HepG2 (cell line): ENCODE measurements at regions not wholly inside any gene's neighbourhood (a gene's known extent, or its start where the extent isn't known, plus 50 kb on each side); places are given as distances from the start of the nearest gene placed in this dataset.

ENCODE experiments used
- ATAC-seq: fragments of 200-7000 bp; cut with Tn5 transposase; 3 replicates; pipeline ENCODE4 v1.9.1; 2020; ENCODE audit warnings: mild to moderate bottlenecking, moderate library complexity
- BruUV-seq: library from RNA; stranded (reverse); fragments of 400-500 nt; replicated peaks from 2 replicates; lab custom pipeline; 2021; lab: Mats Ljungman, UMichigan
- CTCF ChIA-PET: fragments of 300-600 bp; formaldehyde crosslinking; extraction: SDS; loops from one replicate; lab custom pipeline; 2021; ENCODE audit warnings: low total read pairs, inconsistent platforms, low intra/inter-chr PET ratio; lab: Yijun Ruan, JAX
- POLR2A ChIA-PET: fragments of 350-600 bp; sonication (Branson Sonifier 250); formaldehyde crosslinking; loops from one replicate; lab custom pipeline; 2020; ENCODE audit warnings: antibody characterized with exemption, inconsistent platforms; lab: Yijun Ruan, JAX
- DNase-seq: peaks from one replicate; pipeline ENCODE4 v3.0.0-alpha.2; 2015; ENCODE audit warnings: low spot score
- FAIRE-seq: peaks from 3 replicates; lab custom pipeline; 2011; peaks lifted over from hg19 to GRCh38; lab: Jason Lieb, UNC
- H2AFZ ChIP-seq: one replicate; pipeline ENCODE4 v1.6.1; 2011; ENCODE audit warnings: low read length, inconsistent platforms
- H3K27ac ChIP-seq: fragments of 300-600 bp; 3 replicates; pipeline ENCODE4 v1.8.0; 2011; ENCODE audit warnings: mixed run types, mild to moderate bottlenecking, mixed read lengths, low read length, inconsistent platforms; ENCODE audit not compliant: insufficient read depth; ENCODE audit errors: extremely low read length
- H3K27me3 ChIP-seq, 2 experiments: fragments of 200-600 bp in 1 of 2; 2 replicates in 1 of 2; 3 replicates in 1 of 2; pipeline versions ENCODE4 v1.6.0 to v1.8.0; 2011; ENCODE audit warnings: low read length in 2 of 2, mild to moderate bottlenecking in 2 of 2, moderate library complexity in 2 of 2, inconsistent platforms in 1 of 2; ENCODE audit not compliant: insufficient read depth in 2 of 2, control insufficient read depth in 1 of 2
- H3K36me3 ChIP-seq, 2 experiments: fragments of 200-600 bp in 1 of 2; replicated peaks in 1 of 2; 2 replicates in 1 of 2; 3 replicates in 1 of 2; pipeline versions ENCODE4 v1.5.1 to v1.8.0; 2011; ENCODE audit warnings: low read length in 2 of 2, inconsistent platforms in 1 of 2; ENCODE audit not compliant: insufficient read depth in 2 of 2, control insufficient read depth in 1 of 2
- H3K4me1 ChIP-seq: 2 replicates; pipeline ENCODE4 v1.5.1; 2012; ENCODE audit warnings: low read length, inconsistent platforms; ENCODE audit not compliant: insufficient read depth
- H3K4me2 ChIP-seq: 2 replicates; pipeline ENCODE4 v1.6.0; 2011; ENCODE audit warnings: low read depth, low read length, inconsistent platforms
- H3K4me3 ChIP-seq, 3 experiments: fragments of 200-600 bp in 1 of 3; sonication (generic), shearing (Covaris generic) in 1 of 3; replicated peaks in 1 of 3; 2 replicates each; pipeline ENCODE4 v1.5.1; 2011 to 2016; ENCODE audit warnings: low read length in 3 of 3, inconsistent platforms in 2 of 3, low read depth in 2 of 3, mild to moderate bottlenecking in 2 of 3, control low read depth in 1 of 3, mixed read lengths in 1 of 3; ENCODE audit not compliant: insufficient read depth in 1 of 3
- H3K79me2 ChIP-seq: one replicate; pipeline ENCODE4 v1.6.1; 2011; ENCODE audit warnings: low read length, inconsistent platforms; ENCODE audit not compliant: insufficient read depth
- H3K9ac ChIP-seq: 2 replicates; pipeline ENCODE4 v1.6.0; 2011; ENCODE audit warnings: mild to moderate bottlenecking, low read depth, low read length, inconsistent platforms; ENCODE audit not compliant: insufficient read depth
- H3K9me3 ChIP-seq: 2 replicates; pipeline ENCODE4 v1.5.1; 2012; ENCODE audit warnings: mild to moderate bottlenecking, low read length
- H4K20me1 ChIP-seq: 2 replicates; pipeline ENCODE4 v1.6.0; 2011; ENCODE audit warnings: inconsistent platforms, mild to moderate bottlenecking, low read length, moderate library complexity; ENCODE audit not compliant: insufficient read depth
- ATF7 ChIP-seq, 2 experiments: fragments of 450-650 bp in 1 of 2; sonication (generic) in 1 of 2; formaldehyde crosslinking in 1 of 2; IDR thresholded peaks; 2 replicates each; pipeline versions ENCODE4 v1.4.0 to v1.6.1; 2016 to 2020; ENCODE audit warnings: antibody characterized with exemption in 1 of 2, mild to moderate bottlenecking in 1 of 2, missing genetic modification reagents in 1 of 2
- CREB1 ChIP-seq, 2 experiments: fragments of 450-650 bp in 1 of 2; IDR thresholded peaks; 2 replicates each; pipeline ENCODE4 v1.6.1; 2016 to 2017; ENCODE audit warnings: control low read depth in 1 of 2, mild to moderate bottlenecking in 1 of 2, missing compliant biosample characterization in 1 of 2, missing genetic modification characterization in 1 of 2
- GZF1 ChIP-seq: sonication (generic); formaldehyde crosslinking; IDR thresholded peaks from 2 replicates; pipeline ENCODE4 v1.5.1; 2020; ENCODE audit warnings: mild to moderate bottlenecking, missing genetic modification reagents
- ISX ChIP-seq: sonication (generic); formaldehyde crosslinking; conservative IDR thresholded peaks from 2 replicates; pipeline ENCODE4 v1.5.0; 2020; ENCODE audit warnings: missing genetic modification reagents
- KDM5B ChIP-seq: sonication (generic); formaldehyde crosslinking; IDR thresholded peaks from 2 replicates; pipeline ENCODE4 v1.4.0; 2020; ENCODE audit warnings: missing genetic modification reagents, mild to moderate bottlenecking, borderline replicate concordance
- NFKB2 ChIP-seq: sonication (generic); formaldehyde crosslinking; IDR thresholded peaks from 2 replicates; pipeline ENCODE4 v1.4.0; 2020; ENCODE audit warnings: missing genetic modification reagents, borderline replicate concordance
- ZBTB38 ChIP-seq: sonication (generic); formaldehyde crosslinking; IDR thresholded peaks from 2 replicates; pipeline ENCODE4 v1.5.1; 2020; ENCODE audit warnings: mild to moderate bottlenecking, missing genetic modification reagents
- ZNF225 ChIP-seq: sonication (generic); formaldehyde crosslinking; IDR thresholded peaks from 2 replicates; pipeline ENCODE4 v1.4.0; 2020; ENCODE audit warnings: mild to moderate bottlenecking, missing genetic modification reagents
- in situ Hi-C: cut with HindIII; loops from 2 replicates; pipeline ENCODE4 v1.10.0; 2017; ENCODE audit warnings: low pct_unique_long_range_greater_than_20kb; ENCODE audit not compliant: extremely low pct_ligation_motif_present
- intact Hi-C: fragments of 100-400 bp; cut with micrococcal nuclease; formaldehyde crosslinking; loops from one replicate; pipeline ENCODE4 v1.10.0; 2022; ENCODE audit not compliant: unreplicated experiment
- TF ChIP-seq, protein P1 (sequence below): fragments of 450-650 bp; IDR thresholded peaks from 2 replicates; pipeline ENCODE4 v1.6.1; 2016

- Histone ChIP-seq H3K9me3 (peaks cover 11% of the 10 kb centered on the region; the same call in 1 of the 2 replicates), H4K20me1 (no peaks in the 10 kb centered on the region), H3K4me1 (no peaks in the 10 kb centered on the region), H3K36me3 (no peaks in the 10 kb centered on the region; a peak in 1 of 5 replicates), H3K4me2 (no peak overlapping the region), H3K27ac (no peak overlapping the region), H3K4me3 (no peak overlapping the region), H3K9ac (no peak overlapping the region), H3K27me3 (no peaks in the 10 kb centered on the region), H3K79me2 (no peaks in the 10 kb centered on the region), H2AFZ (no peak overlapping the region)
- ChIA-PET CTCF (no interaction called here), POLR2A (no interaction called here)
- in situ Hi-C loops: no loop called here
- FAIRE-seq (no peak), ATAC-seq (no peak), DNase-seq (no peak)
- no TSS peak for BruUV-seq
- TF ChIP-seq KDM5B (no peak), ISX (no peak), ZNF225 (no peak), NFKB2 (CRISPR knock-in tag) (no peak), CREB1 (IDR thresholded peaks at IDR 0.05) (peak; percentile 33; the same call in 1 of the 2 replicates), CREB1 (CRISPR knock-in tag; IDR thresholded peaks at IDR 0.05) (no peak), GZF1 (no peak), ZBTB38 (no peak), ATF7 (IDR thresholded peaks at IDR 0.05) (peak; percentile 61), ATF7 (CRISPR knock-in tag; IDR thresholded peaks at IDR 0.05) (no peak)
- TF ChIP-seq, protein P1, sequence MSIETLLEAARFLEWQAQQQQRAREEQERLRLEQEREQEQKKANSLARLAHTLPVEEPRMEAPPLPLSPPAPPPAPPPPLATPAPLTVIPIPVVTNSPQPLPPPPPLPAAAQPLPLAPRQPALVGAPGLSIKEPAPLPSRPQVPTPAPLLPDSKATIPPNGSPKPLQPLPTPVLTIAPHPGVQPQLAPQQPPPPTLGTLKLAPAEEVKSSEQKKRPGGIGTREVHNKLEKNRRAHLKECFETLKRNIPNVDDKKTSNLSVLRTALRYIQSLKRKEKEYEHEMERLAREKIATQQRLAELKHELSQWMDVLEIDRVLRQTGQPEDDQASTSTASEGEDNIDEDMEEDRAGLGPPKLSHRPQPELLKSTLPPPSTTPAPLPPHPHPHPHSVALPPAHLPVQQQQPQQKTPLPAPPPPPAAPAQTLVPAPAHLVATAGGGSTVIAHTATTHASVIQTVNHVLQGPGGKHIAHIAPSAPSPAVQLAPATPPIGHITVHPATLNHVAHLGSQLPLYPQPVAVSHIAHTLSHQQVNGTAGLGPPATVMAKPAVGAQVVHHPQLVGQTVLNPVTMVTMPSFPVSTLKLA: no peak
- intact Hi-C loops: no loop called here
These were observed 220.8 kb downstream of the NRIP1 start for GRCh38 chr21:14844001-14844400.
